HUES6 (cell line): ENCODE measurements at regions not wholly inside any gene's neighbourhood (a gene's known extent, or its start where the extent isn't known, plus 50 kb on each side); places are given as distances from the start of the nearest gene placed in this dataset.
"Not testable (repeated sequence)": the region's sequence is repeated elsewhere in the genome, so short reads cannot be mapped to it uniquely, and the experiment has no call there.

Experiments used
- H3K27ac ChIP-seq: 2 replicates; pipeline ENCODE4 v1.7.0; 2013; ENCODE audit warnings: low read depth, mild to moderate bottlenecking, low read length, inconsistent platforms
- H3K27me3 ChIP-seq: 2 replicates; pipeline ENCODE4 v1.6.1; 2013; ENCODE audit warnings: low read length; ENCODE audit not compliant: control insufficient read depth, insufficient read depth
- H3K36me3 ChIP-seq: 2 replicates; pipeline ENCODE4 v1.6.1; 2013; ENCODE audit warnings: low read length; ENCODE audit not compliant: control insufficient read depth, insufficient read depth
- H3K4me1 ChIP-seq: 2 replicates; pipeline ENCODE4 v1.6.1; 2013; ENCODE audit warnings: low read length; ENCODE audit not compliant: control insufficient read depth, insufficient read depth
- H3K4me3 ChIP-seq: 2 replicates; pipeline ENCODE4 v1.5.1; 2013; ENCODE audit warnings: low read depth, low read length
- H3K9ac ChIP-seq: one replicate; pipeline ENCODE4 v1.6.1; 2013; ENCODE audit warnings: mild to moderate bottlenecking, low read length
- H3K9me3 ChIP-seq: 2 replicates; pipeline ENCODE4 v1.6.1; 2013; ENCODE audit warnings: low read depth, low read length; ENCODE audit not compliant: control insufficient read depth, insufficient read depth

GRCh38 chr1:30206631-30207030, 516.8 kb downstream of the MATN1 start:
- not testable (repeated sequence) for H3K4me3 ChIP-seq, H3K4me1 ChIP-seq, H3K9ac ChIP-seq, H3K27ac ChIP-seq, H3K36me3 ChIP-seq, H3K9me3 ChIP-seq, H3K27me3 ChIP-seq

GRCh38 chr1:30204916-30205315, 518.5 kb downstream of the MATN1 start:
- H3K9me3 ChIP-seq: peaks cover 20% of the 10 kb centered on the region
- H3K27ac ChIP-seq, H3K9ac ChIP-seq, H3K36me3 ChIP-seq, H3K27me3 ChIP-seq, H3K4me1 ChIP-seq, H3K4me3 ChIP-seq: not testable (repeated sequence)

GRCh38 chr1:30201015-30201414, 522.4 kb downstream of the MATN1 start:
- Histone ChIP-seq H3K9me3 (peaks cover 20% of the 10 kb centered on the region), H3K4me3 (no peak overlapping the region), H3K27ac (no peak overlapping the region), H3K4me1 (no peaks in the 10 kb centered on the region), H3K27me3 (no peaks in the 10 kb centered on the region; the same call in 1 of the 2 replicates), H3K9ac (no peak overlapping the region), H3K36me3 (no peaks in the 10 kb centered on the region)

- H3K27ac ChIP-seq: no peak overlapping the region
- H3K4me3 ChIP-seq: no peak overlapping the region
- no peaks in the 10 kb centered on the region for H3K36me3 ChIP-seq
- no peak overlapping the region for H3K9ac ChIP-seq
- no peaks in the 10 kb centered on the region for H3K4me1 ChIP-seq
- peaks cover 20% of the 10 kb centered on the region for H3K9me3 ChIP-seq
- H3K27me3 ChIP-seq: no peaks in the 10 kb centered on the region; the same call in 1 of the 2 replicates
Observed at GRCh38 chr1:30200161-30200560, 523.2 kb downstream of the MATN1 start.

- H3K4me1 ChIP-seq: no peaks in the 10 kb centered on the region
- H3K27ac ChIP-seq: no peak overlapping the region
- H3K27me3 ChIP-seq: no peaks in the 10 kb centered on the region; the same call in 1 of the 2 replicates
- H3K4me3 ChIP-seq: no peak overlapping the region
- H3K9me3 ChIP-seq: peaks cover 20% of the 10 kb centered on the region
- H3K36me3 ChIP-seq: no peaks in the 10 kb centered on the region
- H3K9ac ChIP-seq: no peak overlapping the region
Observed at GRCh38 chr1:30199563-30199962, 523.8 kb downstream of the MATN1 start.

- Histone ChIP-seq H3K9ac (no peak overlapping the region), H3K27ac (no peak overlapping the region), H3K27me3 (no peaks in the 10 kb centered on the region; the same call in 1 of the 2 replicates), H3K9me3 (peaks cover 20% of the 10 kb centered on the region), H3K36me3 (no peaks in the 10 kb centered on the region), H3K4me1 (no peaks in the 10 kb centered on the region), H3K4me3 (no peak overlapping the region)
Observed at GRCh38 chr1:30198795-30199403, 524.5 kb downstream of the MATN1 start.

- Histone ChIP-seq H3K4me3 (no peak overlapping the region), H3K36me3 (no peaks in the 10 kb centered on the region), H3K27me3 (no peaks in the 10 kb centered on the region; the same call in 1 of the 2 replicates), H3K9me3 (peaks cover 20% of the 10 kb centered on the region), H3K4me1 (no peaks in the 10 kb centered on the region), H3K27ac (no peak overlapping the region), H3K9ac (no peak overlapping the region)
Observed at GRCh38 chr1:30198451-30198760, 525.0 kb downstream of the MATN1 start.

- peaks cover 20% of the 10 kb centered on the region for H3K9me3 ChIP-seq
- H3K27ac ChIP-seq: no peak overlapping the region
- H3K4me1 ChIP-seq: no peaks in the 10 kb centered on the region
- H3K36me3 ChIP-seq: no peaks in the 10 kb centered on the region
- H3K9ac ChIP-seq: no peak overlapping the region
- no peaks in the 10 kb centered on the region; the same call in 1 of the 2 replicates for H3K27me3 ChIP-seq
- no peak overlapping the region for H3K4me3 ChIP-seq
Observed at GRCh38 chr1:30197639-30198450, 525.5 kb downstream of the MATN1 start.

GRCh38 chr1:30196872-30197638, 526.3 kb downstream of the MATN1 start:
- H3K36me3 ChIP-seq: no peaks in the 10 kb centered on the region
- H3K9ac ChIP-seq: no peak overlapping the region
- H3K9me3 ChIP-seq: peaks cover 17% of the 10 kb centered on the region
- H3K4me3 ChIP-seq: no peak overlapping the region
- no peaks in the 10 kb centered on the region for H3K4me1 ChIP-seq
- H3K27me3 ChIP-seq: no peaks in the 10 kb centered on the region; the same call in 1 of the 2 replicates
- no peak overlapping the region for H3K27ac ChIP-seq

- H3K4me1 ChIP-seq: no peaks in the 10 kb centered on the region
- no peak overlapping the region for H3K9ac ChIP-seq
- H3K27me3 ChIP-seq: no peaks in the 10 kb centered on the region; the same call in 1 of the 2 replicates
- H3K36me3 ChIP-seq: no peaks in the 10 kb centered on the region
- H3K9me3 ChIP-seq: peaks cover 12% of the 10 kb centered on the region
- H3K4me3 ChIP-seq: no peak overlapping the region
- no peak overlapping the region for H3K27ac ChIP-seq
Observed at GRCh38 chr1:30196457-30196856, 526.9 kb downstream of the MATN1 start.
